Occipital lobe (tissue), 1 donor: ENCODE measurements at regions not wholly inside any gene's neighbourhood (a gene's known extent, or its start where the extent isn't known, plus 50 kb on each side); places are given as distances from the start of the nearest gene placed in this dataset.
A peak's percentile ranks its signal among the peaks of the same experiment; 100 is the strongest.

Experiments
- DNase-seq: peaks from one replicate; lab custom pipeline; 2025; lab: John Stamatoyannopoulos, UW

DNA sequence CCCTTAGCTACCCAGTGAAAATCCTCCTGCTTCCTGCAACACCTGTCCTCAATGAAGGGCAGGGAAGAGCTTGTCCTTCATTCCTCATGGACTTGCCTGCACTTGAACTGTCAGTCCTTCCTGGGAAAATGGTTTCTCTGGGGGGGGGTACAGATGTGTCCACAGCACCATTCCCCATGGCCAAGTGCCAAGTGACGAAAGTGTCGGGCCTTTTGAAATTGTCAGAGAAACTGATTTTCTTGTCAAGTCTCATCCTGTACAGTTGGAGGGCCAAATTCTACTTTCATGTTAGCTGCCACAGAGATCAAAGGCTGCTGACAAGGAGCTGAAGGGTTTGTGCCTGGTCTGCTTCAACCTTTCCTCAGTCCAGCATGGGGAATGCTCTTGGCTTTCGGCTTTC, 179.5 kb upstream of the PARP11 start:
- no peak for DNase-seq

GRCh38 chr12:4051596-4051995, 178.4 kb upstream of the PARP11 start:
- DNase-seq: no peak

DNA sequence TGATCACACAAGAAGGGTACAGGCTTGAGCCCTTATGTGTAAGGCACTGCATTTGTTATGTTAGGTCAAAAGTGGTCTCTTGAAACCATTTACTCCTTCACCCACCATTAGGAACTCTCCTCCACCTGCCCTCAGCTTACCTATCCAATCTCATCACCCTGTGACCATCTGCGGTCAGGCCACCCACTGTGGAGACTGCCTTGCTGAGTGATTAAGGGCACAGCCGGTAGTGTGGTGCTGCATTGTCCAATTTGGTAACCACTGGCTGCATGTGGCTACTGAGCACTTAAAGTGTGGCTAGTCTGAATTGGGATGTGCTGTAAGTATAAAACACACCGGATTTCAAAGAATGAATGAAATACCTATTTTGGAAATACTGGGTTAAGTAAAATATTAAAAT, 177.1 kb upstream of the PARP11 start:
- DNase-seq: no peak

- DNase-seq: no peak
Observed at GRCh38 chr12:4049298-4050080, 176.3 kb upstream of the PARP11 start.

DNA sequence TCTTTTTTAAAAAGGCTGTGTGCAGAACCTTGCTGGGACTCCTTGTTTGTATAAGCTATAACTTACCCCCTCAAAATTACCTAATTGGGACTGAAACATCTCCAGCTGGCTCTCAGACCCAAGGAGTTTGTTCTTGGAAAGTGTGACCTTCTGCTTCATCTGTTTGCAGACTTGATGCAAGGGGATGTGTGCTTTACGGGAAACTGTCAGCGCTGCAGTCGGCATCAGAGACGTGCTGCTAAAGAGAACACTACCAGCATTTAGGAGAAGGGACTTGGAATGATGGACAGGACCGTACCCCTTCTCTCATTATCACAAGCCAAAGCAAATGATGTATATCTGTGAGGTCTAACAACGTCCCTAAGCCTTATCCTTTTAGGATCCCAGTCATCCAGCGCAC, 174.2 kb upstream of the PARP11 start:
- DNase-seq: no peak

GRCh38 chr12:4046495-4046840, 173.3 kb upstream of the PARP11 start:
- no peak for DNase-seq

GRCh38 chr12:4045786-4046494, 172.7 kb upstream of the PARP11 start:
- no peak for DNase-seq

DNA sequence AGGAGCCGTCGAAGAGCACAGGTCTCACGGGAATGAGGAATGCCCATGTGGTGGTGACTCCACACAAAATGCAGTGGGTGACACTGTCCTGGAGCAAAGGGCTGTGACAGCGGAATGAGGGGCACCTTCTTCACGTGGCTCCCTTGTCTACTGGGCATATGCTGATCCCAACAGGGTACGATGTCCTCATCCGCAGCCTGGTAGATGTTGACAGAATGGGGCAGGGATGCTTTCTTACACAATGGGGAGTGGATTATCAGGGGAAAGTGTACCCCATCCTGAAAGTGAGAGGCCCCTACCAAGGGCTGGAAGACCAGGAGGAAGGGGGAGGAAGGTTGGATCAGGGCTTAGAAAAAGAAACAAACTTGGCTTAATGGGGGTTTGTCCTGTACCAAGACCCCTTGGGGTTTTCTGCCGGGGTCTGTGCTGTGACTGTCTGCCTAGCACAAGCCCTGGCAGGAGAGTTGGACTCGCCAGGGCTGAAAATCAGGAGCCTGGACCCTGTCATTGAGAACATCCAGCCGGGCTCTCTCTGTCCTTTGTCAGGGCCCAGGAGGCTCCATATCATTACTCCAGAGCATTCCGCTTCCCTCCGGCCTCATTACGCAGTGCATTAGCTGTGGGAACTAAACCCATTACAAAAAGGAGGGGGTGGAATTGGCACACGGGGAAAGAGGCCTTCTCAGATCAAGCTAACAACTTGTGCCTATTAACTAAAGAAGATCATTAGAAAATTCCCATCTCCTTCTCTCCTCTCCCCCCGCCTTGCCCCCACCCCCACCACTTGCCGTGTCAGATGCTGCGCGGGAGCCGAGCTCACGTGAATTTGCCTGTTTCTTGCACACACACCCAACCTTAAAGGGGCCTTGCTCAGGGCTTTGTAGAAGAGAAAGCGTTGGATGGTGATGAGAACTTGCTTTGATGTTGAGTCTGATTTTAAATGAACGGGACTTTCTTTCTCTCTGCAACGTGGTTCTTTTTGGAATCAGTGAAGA, 171.8 kb upstream of the PARP11 start:
- no peak for DNase-seq

GRCh38 chr12:4044101-4044500, 170.9 kb upstream of the PARP11 start:
- no peak for DNase-seq

GRCh38 chr12:4041187-4041885, 168.1 kb upstream of the PARP11 start:
- no peak for DNase-seq

DNA sequence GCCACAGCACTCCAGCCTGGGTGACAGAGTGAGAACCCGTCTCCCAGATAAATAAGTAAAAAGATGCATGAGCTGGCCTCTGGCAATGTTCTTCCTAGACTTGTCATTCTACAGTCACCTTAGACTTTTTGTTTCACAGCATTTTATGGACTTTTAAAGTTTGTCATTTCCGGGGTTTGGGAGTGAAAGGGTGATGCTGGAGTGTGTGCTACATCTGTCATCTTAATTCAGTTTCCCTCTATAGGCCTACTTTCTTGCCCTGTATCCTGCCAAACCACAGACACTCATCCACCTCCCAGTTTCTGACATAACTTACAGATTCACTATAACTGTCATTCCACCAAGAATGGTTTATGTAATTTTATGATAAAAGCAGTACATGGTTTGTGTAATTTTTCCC, 166.7 kb upstream of the PARP11 start:
- no peak for DNase-seq

DNA sequence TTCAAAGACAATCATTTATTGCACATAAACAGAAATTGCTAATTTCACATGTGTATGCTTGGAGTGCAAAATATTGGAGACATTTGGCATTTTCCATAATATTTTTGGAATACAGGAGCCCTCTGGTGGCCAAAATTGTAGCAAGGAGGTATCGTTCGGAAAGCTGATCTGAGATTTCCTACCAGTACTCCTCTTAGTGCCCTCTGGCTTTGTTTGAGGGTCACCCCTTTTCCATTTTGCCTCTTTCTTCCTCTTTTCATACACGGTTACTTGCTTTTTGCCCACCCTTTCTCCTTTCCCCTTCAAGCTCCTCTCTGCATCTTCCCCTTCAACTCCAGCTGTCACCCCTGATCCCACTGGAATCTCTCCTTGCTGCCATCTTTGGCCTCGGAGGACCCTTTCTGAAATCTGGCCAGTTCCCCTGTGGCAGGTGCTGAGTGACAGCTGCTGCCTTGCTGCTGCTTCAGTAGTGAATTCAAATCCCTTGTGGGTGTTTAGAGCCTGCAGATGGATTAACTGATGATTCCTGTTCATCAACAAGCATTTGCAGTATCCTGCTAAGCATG, 164.6 kb upstream of the PARP11 start:
- no peak for DNase-seq

DNA sequence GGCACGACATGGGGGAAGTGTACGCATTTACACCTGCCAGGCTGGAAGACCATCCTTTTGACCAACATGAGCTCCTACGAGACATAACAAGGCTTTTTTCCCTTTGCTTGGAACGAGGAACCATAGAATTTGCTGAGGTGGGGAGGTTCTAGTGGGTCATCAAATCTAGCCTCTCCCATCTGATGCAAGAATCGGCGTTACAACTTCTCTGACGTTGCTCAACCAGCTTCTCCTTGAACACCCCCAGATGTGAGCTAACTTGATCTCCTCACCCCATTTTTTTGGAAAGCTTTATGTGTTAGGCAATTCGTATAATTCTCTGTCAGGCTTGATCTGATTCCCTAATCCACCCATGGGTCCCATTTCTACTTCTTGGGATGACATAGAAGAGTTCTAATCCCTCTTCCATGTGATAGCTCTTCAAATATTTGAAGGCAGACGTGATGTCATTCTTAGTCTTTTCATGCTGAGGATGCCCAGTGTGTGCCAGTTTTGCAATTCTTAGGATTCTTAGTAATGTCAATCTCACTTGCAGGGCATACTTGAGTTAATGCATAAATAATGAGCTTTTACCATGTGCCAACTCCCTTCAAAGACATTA, 163.6 kb upstream of the PARP11 start:
- no peak for DNase-seq

DNA sequence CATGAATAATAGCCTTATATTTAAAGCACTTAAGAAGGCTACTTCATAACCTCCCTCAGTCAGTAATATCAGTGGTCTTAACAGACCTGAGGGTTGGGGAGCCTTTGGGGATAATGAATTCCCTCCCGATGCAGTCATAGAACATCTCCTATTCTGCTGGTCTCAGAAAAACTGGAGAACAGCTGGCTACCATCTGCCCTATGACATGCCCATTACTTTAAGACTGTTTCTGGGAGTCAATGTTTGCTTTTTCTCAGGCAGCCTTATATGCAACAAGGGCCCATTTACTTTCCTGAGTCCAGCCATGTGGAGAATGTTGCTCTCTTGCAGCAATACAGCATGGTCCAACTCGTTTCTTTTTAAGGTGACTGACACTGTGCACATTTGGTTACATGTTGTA, 161.7 kb upstream of the PARP11 start:
- DNase-seq: no peak

DNA sequence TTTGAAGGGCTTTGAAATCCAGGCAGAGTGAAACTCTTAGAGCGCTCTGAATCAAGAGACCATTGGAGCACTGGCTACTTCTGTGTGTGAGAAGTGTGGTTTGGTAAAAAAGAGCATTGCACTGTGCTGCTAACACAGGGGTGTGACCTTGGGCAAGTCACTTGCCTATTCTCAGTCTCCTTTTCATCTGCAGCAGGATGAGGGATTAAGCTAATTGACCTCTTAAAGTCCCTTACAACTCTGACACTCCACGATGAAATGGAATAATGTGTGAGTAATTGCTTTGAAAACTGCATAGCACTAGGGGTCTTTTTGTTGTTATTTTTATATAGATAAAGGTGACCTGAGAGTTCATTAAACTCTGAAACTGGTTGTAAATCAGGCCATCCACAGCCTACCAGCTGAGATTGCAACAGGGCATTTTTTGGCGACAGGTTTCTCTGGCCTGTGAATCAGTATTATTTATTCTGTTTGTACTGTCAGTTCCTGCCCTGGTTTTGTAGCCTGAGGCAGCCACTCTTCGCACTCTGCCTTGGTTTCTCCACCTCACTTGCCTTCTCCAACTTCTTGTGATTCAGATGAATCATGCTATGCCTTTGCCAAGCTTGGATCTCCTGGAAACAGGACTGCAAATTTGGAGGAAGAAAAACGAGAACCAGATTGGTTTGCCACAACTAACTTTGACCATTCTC, 159.9 kb upstream of the PARP11 start:
- no peak for DNase-seq

GRCh38 chr12:4031703-4032291, 158.6 kb upstream of the PARP11 start:
- no peak for DNase-seq

DNA sequence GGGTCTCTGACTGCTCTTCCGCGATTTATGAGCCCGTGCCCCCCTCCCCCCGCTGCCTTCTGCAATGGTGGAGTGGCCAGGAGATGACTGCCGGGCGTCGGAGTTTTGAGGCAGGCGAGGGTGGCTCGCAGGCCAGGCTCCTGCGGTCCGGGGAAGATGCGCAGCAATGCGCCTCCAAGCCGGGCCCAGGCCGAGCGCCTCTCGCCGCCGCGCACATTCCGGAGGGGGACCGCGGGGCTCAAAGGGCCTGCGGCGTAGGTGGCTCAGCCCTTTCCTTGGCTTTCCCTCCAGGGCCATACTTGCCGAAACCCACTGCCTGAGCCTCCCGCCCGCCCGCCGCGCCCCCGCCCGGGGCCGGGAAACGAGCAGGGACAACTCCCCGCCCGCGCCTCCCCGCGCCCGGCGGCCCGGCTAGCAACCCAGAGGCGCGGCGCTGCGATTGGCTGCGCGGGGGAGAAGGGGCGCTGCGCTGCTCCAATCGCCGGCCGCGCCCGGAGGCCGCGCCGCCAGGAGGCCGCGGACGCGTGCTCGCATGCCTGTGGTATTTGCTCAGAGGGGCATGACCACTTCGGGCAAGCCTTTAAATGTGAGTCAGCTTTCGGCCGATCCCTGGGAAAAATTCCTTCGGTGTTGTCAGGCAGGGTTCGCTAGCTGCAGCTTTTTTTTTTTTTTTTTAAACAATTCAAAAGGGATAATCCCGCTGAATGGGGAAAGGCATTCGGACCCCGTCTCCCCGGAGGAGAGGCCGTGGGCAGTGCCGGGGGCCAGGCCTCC, 157.9 kb upstream of the PARP11 start:
- DNase-seq: peak; percentile 64

GRCh38 chr12:4027412-4027811, 154.2 kb upstream of the PARP11 start:
- no peak for DNase-seq

DNA sequence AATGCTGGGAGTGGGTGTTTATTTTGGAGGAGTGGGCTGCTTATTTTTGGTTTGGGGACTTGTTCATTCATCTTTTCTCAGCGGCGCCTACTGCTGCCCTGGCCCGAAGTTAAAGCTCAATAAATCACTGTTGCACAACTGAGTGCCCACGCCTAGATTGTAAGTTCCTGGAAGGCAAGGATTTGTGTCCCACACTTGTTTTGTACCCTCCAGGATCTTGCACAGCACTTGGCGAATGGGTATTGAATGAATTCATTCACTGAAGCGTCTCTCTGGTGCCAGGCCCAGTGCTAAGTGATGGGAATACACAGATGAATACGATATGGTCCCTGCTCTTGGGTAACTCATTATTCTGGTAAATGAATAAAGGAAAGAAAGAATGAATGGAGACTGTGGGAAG, 153.3 kb upstream of the PARP11 start:
- no peak for DNase-seq
